IMR-90 (cell line): ENCODE measurements at regions not wholly inside any gene's neighbourhood (a gene's known extent, or its start where the extent isn't known, plus 50 kb on each side); places are given as distances from the start of the nearest gene placed in this dataset.
A peak's percentile ranks its signal among the peaks of the same experiment; 100 is the strongest.

Source experiments
- ATAC-seq: fragments of 200-7000 bp; cut with Tn5 transposase; 2 replicates; pipeline ENCODE4 v1.9.1; 2020; ENCODE audit warnings: low read depth, mild to moderate bottlenecking, moderate library complexity
- BruUV-seq: library from RNA; stranded (reverse); fragments of 400-500 nt; replicated peaks from 2 replicates; lab custom pipeline; 2021; lab: Mats Ljungman, UMichigan
- CTCF ChIA-PET: fragments of 300-600 bp; formaldehyde crosslinking; extraction: SDS; loops from one replicate; lab custom pipeline; 2021; ENCODE audit warnings: antibody characterized with exemption; lab: Yijun Ruan, JAX
- POLR2A ChIA-PET: fragments of 300-600 bp; sonication (Branson Sonifier 250); formaldehyde crosslinking; loops from one replicate; lab custom pipeline; 2022; ENCODE audit warnings: antibody characterized with exemption; ENCODE audit not compliant: unreplicated experiment; lab: Charles Lee
- DNase-seq: peaks from one replicate; pipeline ENCODE4 v3.0.0; 2013
- H2AFZ ChIP-seq: replicated peaks from 2 replicates; pipeline ENCODE3; 2013; ENCODE audit warnings: low read length, mild to moderate bottlenecking; ENCODE audit not compliant: poor library complexity
- H2AK5ac ChIP-seq: 2 replicates; pipeline ENCODE4 v1.6.1; 2013; ENCODE audit warnings: low read depth, low read length, inconsistent platforms
- H2AK9ac ChIP-seq: replicated peaks from 2 replicates; pipeline ENCODE3; 2013; ENCODE audit warnings: mild to moderate bottlenecking, low read depth, low read length, moderate library complexity; ENCODE audit not compliant: poor library complexity
- H2BK120ac ChIP-seq: 2 replicates; pipeline ENCODE4 v1.6.1; 2013; ENCODE audit warnings: low read depth, low read length, inconsistent platforms
- H2BK15ac ChIP-seq: 3 replicates; pipeline ENCODE4 v1.6.1; 2013; ENCODE audit warnings: low read depth, low read length, inconsistent platforms
- H2BK20ac ChIP-seq: 2 replicates; pipeline ENCODE4 v1.6.1; 2013; ENCODE audit warnings: low read depth, mild to moderate bottlenecking, inconsistent platforms, low read length, moderate library complexity
- H2BK5ac ChIP-seq: 2 replicates; pipeline ENCODE4 v1.6.1; 2013; ENCODE audit warnings: mild to moderate bottlenecking, low read depth, low read length, inconsistent platforms; ENCODE audit not compliant: poor library complexity, severe bottlenecking
- H3K14ac ChIP-seq: replicated peaks from 2 replicates; pipeline ENCODE4 v1.6.1; 2013; ENCODE audit warnings: low read depth, low read length, inconsistent platforms
- H3K18ac ChIP-seq: 2 replicates; pipeline ENCODE4 v1.6.1; 2013; ENCODE audit warnings: low read depth, low read length, control low read depth
- H3K23ac ChIP-seq: 2 replicates; pipeline ENCODE4 v1.6.1; 2013; ENCODE audit warnings: low read depth, low read length, inconsistent platforms
- H3K27ac ChIP-seq: 2 replicates; pipeline ENCODE4 v1.5.1; 2013; ENCODE audit warnings: mild to moderate bottlenecking, control low read depth, low read length; ENCODE audit not compliant: insufficient read depth
- H3K27me3 ChIP-seq: 2 replicates; pipeline ENCODE4 v1.6.1; 2013; ENCODE audit warnings: low read length; ENCODE audit not compliant: control insufficient read depth, insufficient read depth
- H3K36me3 ChIP-seq: 2 replicates; pipeline ENCODE4 v1.6.1; 2013; ENCODE audit warnings: low read length, mixed read lengths; ENCODE audit not compliant: control insufficient read depth, insufficient read depth
- H3K4ac ChIP-seq: 2 replicates; pipeline ENCODE4 v1.6.1; 2013; ENCODE audit warnings: low read depth, low read length, inconsistent platforms
- H3K4me1 ChIP-seq: 2 replicates; pipeline ENCODE4 v1.6.1; 2013; ENCODE audit warnings: low read length, mixed read lengths; ENCODE audit not compliant: control insufficient read depth, insufficient read depth
- H3K4me2 ChIP-seq: 2 replicates; pipeline ENCODE4 v1.6.1; 2013; ENCODE audit warnings: low read depth, mild to moderate bottlenecking, control low read depth, low read length, moderate library complexity
- H3K4me3 ChIP-seq: 2 replicates; pipeline ENCODE4 v1.5.1; 2013; ENCODE audit warnings: low read depth, mild to moderate bottlenecking, control low read depth, low read length, moderate library complexity; ENCODE audit not compliant: insufficient read depth
- H3K56ac ChIP-seq: 2 replicates; pipeline ENCODE4 v1.6.1; 2013; ENCODE audit warnings: low read length, inconsistent platforms; ENCODE audit not compliant: insufficient read depth; ENCODE audit errors: extremely low read depth
- H3K79me1 ChIP-seq, 2 experiments: 2 replicates each; pipeline ENCODE4 v1.6.1; 2013; ENCODE audit warnings: low read length in 2 of 2, inconsistent platforms in 1 of 2, low read depth in 1 of 2
- H3K9ac ChIP-seq: 2 replicates; pipeline ENCODE4 v1.6.1; 2013; ENCODE audit warnings: low read depth, low read length, control low read depth
- H3K9me1 ChIP-seq: 2 replicates; pipeline ENCODE4 v1.6.1; 2013; ENCODE audit warnings: low read length, inconsistent platforms; ENCODE audit not compliant: insufficient read depth
- H3K9me3 ChIP-seq: 2 replicates; pipeline ENCODE4 v1.6.1; 2013; ENCODE audit warnings: low read length; ENCODE audit not compliant: control insufficient read depth, insufficient read depth
- H4K20me1 ChIP-seq: 2 replicates; pipeline ENCODE4 v1.6.1; 2013; ENCODE audit warnings: low read length, inconsistent platforms; ENCODE audit not compliant: insufficient read depth
- H4K5ac ChIP-seq: 2 replicates; pipeline ENCODE4 v1.6.1; 2013; ENCODE audit warnings: mild to moderate bottlenecking, low read depth, low read length, control low read depth
- H4K8ac ChIP-seq, 2 experiments: 2 replicates each; pipeline ENCODE4 v1.6.1; 2013; ENCODE audit warnings: low read depth in 2 of 2, low read length in 2 of 2, control low read depth in 1 of 2, inconsistent platforms in 1 of 2
- H4K91ac ChIP-seq: 2 replicates; pipeline ENCODE4 v1.6.1; 2013; ENCODE audit warnings: low read depth, low read length, inconsistent platforms; ENCODE audit not compliant: insufficient read depth
- FOS ChIP-seq: fragments of 150-350 bp; IDR thresholded peaks from 2 replicates; pipeline ENCODE4 v1.6.1; 2016; ENCODE audit warnings: low read depth, low read length
- RAD21 ChIP-seq: IDR thresholded peaks from 2 replicates; pipeline ENCODE4 v1.6.1; 2012; ENCODE audit warnings: low read length, improper control_type of control experiment
- SMC3 ChIP-seq: fragments of 150-350 bp; IDR thresholded peaks from 2 replicates; pipeline ENCODE4 v1.6.1; 2016; ENCODE audit warnings: low read depth, mild to moderate bottlenecking, antibody characterized with exemption, low read length, moderate library complexity
- dilution Hi-C: fragments of 300-500 bp; cut with HindIII; formaldehyde crosslinking; loops from one replicate; pipeline ENCODE4 v1.14.3; 2018; ENCODE audit warnings: low sequenced_read_pairs; ENCODE audit not compliant: unreplicated experiment
- in situ Hi-C: fragments of 300-500 bp; cut with MboI; formaldehyde crosslinking; loops from 3 replicates; pipeline ENCODE4 v1.14.3; 2019; ENCODE audit warnings: low sequenced_read_pairs, inconsistent platforms, mixed read lengths
- intact Hi-C: fragments of 100-400 bp; cut with micrococcal nuclease; formaldehyde crosslinking; loops from 2 replicates; pipeline ENCODE4 v1.10.0; 2022
- TF ChIP-seq, protein P1 (sequence below): conservative IDR thresholded peaks from 2 replicates; pipeline ENCODE4 v1.5.1; 2012; ENCODE audit warnings: mild to moderate bottlenecking, low read depth, low read length, improper control_type of control experiment

DNA sequence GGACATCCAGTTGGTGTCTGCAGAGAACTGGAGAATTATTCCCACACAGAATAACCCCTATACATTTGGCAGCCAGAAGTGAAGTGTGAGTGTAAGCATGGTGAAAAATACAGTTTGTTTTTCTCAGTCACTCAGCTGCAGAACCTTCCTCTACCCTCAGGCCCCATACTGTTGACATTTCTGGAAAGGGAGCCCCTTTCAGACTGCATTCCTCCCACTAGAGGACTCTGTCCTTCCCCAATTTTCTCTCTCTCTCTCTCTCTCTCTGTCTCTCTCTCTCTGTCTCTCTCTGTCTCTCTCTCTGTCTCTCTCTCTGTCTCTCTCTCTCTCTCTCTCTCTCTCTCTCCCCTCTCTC, 86.8 kb upstream of the STEAP1B start:
- CTCF ChIA-PET, result interaction anchor here (0.6 to 1.3 kb wide), 9 partner anchors 10 to 469 kb away, joined by 3 to 5 read pairs (median 3); no protein-coding TSS in a partner anchor

More for the DNA sequence above, 86.8 kb upstream of the STEAP1B start:
- intact Hi-C loops, result loop anchor here (1.0 kb wide), 1 partner anchor 140 kb away; no protein-coding TSS in a partner anchor
- no peaks in the 10 kb centered on the region for H3K36me3 ChIP-seq
- no peak overlapping the region for H3K56ac ChIP-seq
- peak overlapping the region; percentile 48 for H2BK120ac ChIP-seq
- H3K27ac ChIP-seq, result no peak overlapping the region
- H4K8ac ChIP-seq, result peak overlapping the region in 1 of 2 experiments; percentile 78; a peak in 2 of 4 replicates
- H3K4me1 ChIP-seq, result peaks cover 22% of the 10 kb centered on the region
- H2BK20ac ChIP-seq, result peak overlapping the region; percentile 80
- in situ Hi-C loops, result no loop called here
- peaks cover 20% of the 10 kb centered on the region for H3K9me1 ChIP-seq
- H3K4me3 ChIP-seq, result no peak overlapping the region
- H4K5ac ChIP-seq, result peak overlapping the region; percentile 48
- no peak overlapping the region for H3K9ac ChIP-seq
- peak overlapping the region; percentile 64; the same call in 1 of the 2 replicates for H2AK5ac ChIP-seq
- peak overlapping the region; percentile 66 for H4K91ac ChIP-seq
- TF ChIP-seq FOS (no peak), SMC3 (peak; percentile 35; the same call in 1 of the 2 replicates), RAD21 (peak; percentile 44)
- TF ChIP-seq, protein P1, sequence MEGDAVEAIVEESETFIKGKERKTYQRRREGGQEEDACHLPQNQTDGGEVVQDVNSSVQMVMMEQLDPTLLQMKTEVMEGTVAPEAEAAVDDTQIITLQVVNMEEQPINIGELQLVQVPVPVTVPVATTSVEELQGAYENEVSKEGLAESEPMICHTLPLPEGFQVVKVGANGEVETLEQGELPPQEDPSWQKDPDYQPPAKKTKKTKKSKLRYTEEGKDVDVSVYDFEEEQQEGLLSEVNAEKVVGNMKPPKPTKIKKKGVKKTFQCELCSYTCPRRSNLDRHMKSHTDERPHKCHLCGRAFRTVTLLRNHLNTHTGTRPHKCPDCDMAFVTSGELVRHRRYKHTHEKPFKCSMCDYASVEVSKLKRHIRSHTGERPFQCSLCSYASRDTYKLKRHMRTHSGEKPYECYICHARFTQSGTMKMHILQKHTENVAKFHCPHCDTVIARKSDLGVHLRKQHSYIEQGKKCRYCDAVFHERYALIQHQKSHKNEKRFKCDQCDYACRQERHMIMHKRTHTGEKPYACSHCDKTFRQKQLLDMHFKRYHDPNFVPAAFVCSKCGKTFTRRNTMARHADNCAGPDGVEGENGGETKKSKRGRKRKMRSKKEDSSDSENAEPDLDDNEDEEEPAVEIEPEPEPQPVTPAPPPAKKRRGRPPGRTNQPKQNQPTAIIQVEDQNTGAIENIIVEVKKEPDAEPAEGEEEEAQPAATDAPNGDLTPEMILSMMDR, result peak; percentile 56
- dilution Hi-C loops, result no loop called here
- DNase-seq, result peak; percentile 66
- H2BK15ac ChIP-seq, result peak overlapping the region; percentile 75; the same call in 1 of the 3 replicates
- H3K27me3 ChIP-seq, result no peaks in the 10 kb centered on the region
- no peak overlapping the region for H3K4me2 ChIP-seq
- no peaks in the 10 kb centered on the region for H3K79me1 ChIP-seq
- H3K9me3 ChIP-seq, result no peaks in the 10 kb centered on the region
- peak overlapping the region; percentile 9 for H2AFZ ChIP-seq
- peak overlapping the region; percentile 51; the same call in 1 of the 2 replicates for H3K23ac ChIP-seq
- POLR2A ChIA-PET, result no interaction called here
- peak overlapping the region; percentile 55 for H3K18ac ChIP-seq
- H4K20me1 ChIP-seq, result no peaks in the 10 kb centered on the region
- H2BK5ac ChIP-seq, result peak overlapping the region; percentile 21
- H3K14ac ChIP-seq, result peak overlapping the region; percentile 72
- no peak overlapping the region for H2AK9ac ChIP-seq
- no TSS peak for BruUV-seq
- ATAC-seq, result peak; percentile 53; the same call in 1 of the 2 replicates
- H3K4ac ChIP-seq, result peak overlapping the region; percentile 48; the same call in 1 of the 2 replicates
